Body of pancreas (tissue), 4 donors: ENCODE measurements at regions not wholly inside any gene's neighbourhood (a gene's known extent, or its start where the extent isn't known, plus 50 kb on each side); places are given as distances from the start of the nearest gene placed in this dataset.

Source experiments
- ATAC-seq: fragments of 150-250 bp; one replicate; pipeline ENCODE4 v1.9.1; 2016
- DNase-seq, 4 donors: peaks; one replicate each; pipeline ENCODE4 v3.0.0-alpha.2; 2019
- H3K27ac ChIP-seq, 4 donors: fragments of 200-600 bp; sonication (generic); 1 replicate in 3 of 4; 2 replicates in 1 of 4; pipeline versions ENCODE4 v1.5.1 to v1.6.1; 2016 to 2019; ENCODE audit warnings: mild to moderate bottlenecking in 1 of 4, mixed read lengths in 1 of 4, moderate library complexity in 1 of 4
- H3K27me3 ChIP-seq, 2 donors: fragments of 200-600 bp; sonication (generic); one replicate each; pipeline ENCODE4 v1.6.0; 2016; ENCODE audit warnings: mild to moderate bottlenecking in 1 of 2
- H3K36me3 ChIP-seq, 2 donors: fragments of 200-600 bp; sonication (generic); replicated peaks in 1 of 2; 2 replicates each; pipeline ENCODE4 v1.5.1; 2016; ENCODE audit warnings: low read depth in 2 of 2; ENCODE audit not compliant: insufficient read depth in 1 of 2
- H3K4me1 ChIP-seq: fragments of 200-600 bp; sonication (generic); one replicate; pipeline ENCODE4 v1.6.0; 2016
- H3K4me3 ChIP-seq, 2 donors: fragments of 200-600 bp; sonication (generic); 1 replicate in 1 of 2; 2 replicates in 1 of 2; pipeline ENCODE4 v1.5.1; 2016 to 2019
- H3K9me3 ChIP-seq, 3 donors: fragments of 200-600 bp; sonication (generic); 1 replicate in 2 of 3; 2 replicates in 1 of 3; pipeline ENCODE4 v1.5.1; 2016
- CTCF ChIP-seq, 7 experiments: fragments of 450-650 bp in 4 of 7; fragments of 200-600 bp in 3 of 7; sonication (generic) in 3 of 7; IDR thresholded peaks; one replicate each; pipeline ENCODE4 v1.5.1; 2016 to 2019; ENCODE audit warnings: antibody characterized with exemption in 7 of 7
- POLR2A ChIP-seq, 3 donors: fragments of 450-650 bp; IDR thresholded peaks; one replicate each; pipeline ENCODE4 v1.6.1; 2016; ENCODE audit warnings: antibody characterized with exemption in 3 of 3, mild to moderate bottlenecking in 2 of 3
- WGBS, 2 donors: methylation state at CpG; one replicate each; pipeline ENCODE4 v1.1.5; 2017; 5-methylcytosine and 5-hydroxymethylcytosine counted together
- intact Hi-C: fragments of 100-400 bp; cut with DNase I; formaldehyde crosslinking; loops from one replicate; pipeline ENCODE4 v1.15.1; 2023

GRCh38 chr17:71735893-71736292 lies 384.9 kb upstream of the SOX9 start:
- Histone ChIP-seq H3K27me3 (no peaks in the 10 kb centered on the region), H3K4me3 (no peak overlapping the region), H3K4me1 (no peaks in the 10 kb centered on the region), H3K27ac (no peak overlapping the region), H3K9me3 (no peaks in the 10 kb centered on the region), H3K36me3 (no peaks in the 10 kb centered on the region)
- no peak for TF ChIP-seq CTCF (IDR thresholded peaks at IDR 0.05)
- TF ChIP-seq POLR2A (IDR thresholded peaks at IDR 0.05) = no peak
- intact Hi-C loops = no loop called here
- 83 to 90% methylated on average over 4 of the region's 4 CpGs for WGBS, 2 donors
- ATAC-seq (no peak), DNase-seq (no peak)

- Histone ChIP-seq H3K4me1 (no peaks in the 10 kb centered on the region), H3K4me3 (no peak overlapping the region), H3K27me3 (no peaks in the 10 kb centered on the region), H3K36me3 (no peaks in the 10 kb centered on the region), H3K9me3 (no peaks in the 10 kb centered on the region), H3K27ac (no peak overlapping the region)
- WGBS, 2 donors = 82 to 86% methylated on average over 3 of the region's 3 CpGs
- intact Hi-C loops = no loop called here
- no peak for DNase-seq
- ATAC-seq = no peak
- no peak for TF ChIP-seq POLR2A (IDR thresholded peaks at IDR 0.05)
- no peak for TF ChIP-seq CTCF (IDR thresholded peaks at IDR 0.05)
These were observed 380.0 kb upstream of the SOX9 start for GRCh38 chr17:71740866-71741265.

GRCh38 chr17:71741836-71742235 lies 379.0 kb upstream of the SOX9 start:
- ATAC-seq (no peak), DNase-seq (no peak)
- Histone ChIP-seq H3K27me3 (no peaks in the 10 kb centered on the region), H3K9me3 (no peaks in the 10 kb centered on the region), H3K4me1 (no peaks in the 10 kb centered on the region), H3K4me3 (no peak overlapping the region), H3K27ac (no peak overlapping the region), H3K36me3 (no peaks in the 10 kb centered on the region)
- no peak for TF ChIP-seq CTCF (IDR thresholded peaks at IDR 0.05)
- no peak for TF ChIP-seq POLR2A (IDR thresholded peaks at IDR 0.05)
- intact Hi-C loops = no loop called here

GRCh38 chr17:71748872-71749271 lies 371.9 kb upstream of the SOX9 start:
- Histone ChIP-seq H3K27me3 (no peaks in the 10 kb centered on the region), H3K27ac (no peak overlapping the region), H3K9me3 (no peaks in the 10 kb centered on the region), H3K4me1 (no peaks in the 10 kb centered on the region), H3K36me3 (no peaks in the 10 kb centered on the region), H3K4me3 (no peak overlapping the region)
- intact Hi-C loops = no loop called here
- TF ChIP-seq POLR2A (IDR thresholded peaks at IDR 0.05) (no peak), CTCF (IDR thresholded peaks at IDR 0.05) (no peak)
- ATAC-seq (no peak), DNase-seq (no peak)

- Histone ChIP-seq H3K4me1 (no peaks in the 10 kb centered on the region), H3K36me3 (no peaks in the 10 kb centered on the region), H3K4me3 (no peak overlapping the region), H3K9me3 (no peaks in the 10 kb centered on the region), H3K27me3 (no peaks in the 10 kb centered on the region), H3K27ac (no peak overlapping the region)
- ATAC-seq = no peak
- TF ChIP-seq POLR2A (IDR thresholded peaks at IDR 0.05) (no peak), CTCF (IDR thresholded peaks at IDR 0.05) (no peak)
- DNase-seq = no peak
- 89% methylated on average over 3 of the region's 3 CpGs for WGBS, 2 donors
- intact Hi-C loops = no loop called here
These were observed 367.8 kb upstream of the SOX9 start for GRCh38 chr17:71753070-71753469.
